DND-41 (cell line): ENCODE measurements at regions not wholly inside any gene's neighbourhood (a gene's known extent, or its start where the extent isn't known, plus 50 kb on each side); places are given as distances from the start of the nearest gene placed in this dataset.
"Not testable (repeated sequence)": the region's sequence is repeated elsewhere in the genome, so short reads cannot be mapped to it uniquely, and the experiment has no call there.

Source experiments
- ATAC-seq: fragments of 200-7000 bp; cut with Tn5 transposase; 3 replicates; pipeline ENCODE4 v1.9.1; 2021; ENCODE audit warnings: low read depth; ENCODE audit not compliant: insufficient read depth
- DNase-seq: peaks from one replicate; pipeline ENCODE4 v3.0.0-alpha.2; 2020
- H2AFZ ChIP-seq: 2 replicates; pipeline ENCODE4 v1.6.0; 2012; ENCODE audit warnings: low read depth, low read length
- H3K27ac ChIP-seq: 2 replicates; pipeline ENCODE4 v1.5.1; 2012; ENCODE audit warnings: low read length, inconsistent platforms
- H3K27me3 ChIP-seq: fragments of 200-600 bp; sonication (generic); 2 replicates; pipeline ENCODE4 v1.6.0; 2012; ENCODE audit warnings: low read length, mild to moderate bottlenecking, inconsistent platforms; ENCODE audit not compliant: insufficient read depth, poor library complexity
- H3K36me3 ChIP-seq: 2 replicates; pipeline ENCODE4 v1.5.1; 2012; ENCODE audit warnings: low read length, inconsistent platforms; ENCODE audit not compliant: insufficient read depth
- H3K4me1 ChIP-seq: 2 replicates; pipeline ENCODE4 v1.5.1; 2012; ENCODE audit warnings: mild to moderate bottlenecking, low read length; ENCODE audit not compliant: insufficient read depth
- H3K4me2 ChIP-seq: 2 replicates; pipeline ENCODE4 v1.6.0; 2012; ENCODE audit warnings: mild to moderate bottlenecking, moderate library complexity, low read length, inconsistent platforms; ENCODE audit not compliant: insufficient read depth
- H3K4me3 ChIP-seq, 2 experiments: fragments of 200-600 bp in 1 of 2; shearing (Covaris generic) in 1 of 2; 2 replicates each; pipeline ENCODE4 v1.5.1; 2012 to 2016; ENCODE audit warnings: inconsistent platforms in 2 of 2, low read length in 2 of 2, mild to moderate bottlenecking in 2 of 2, low read depth in 1 of 2, moderate library complexity in 1 of 2
- H3K79me2 ChIP-seq: 2 replicates; pipeline ENCODE4 v1.6.0; 2012; ENCODE audit warnings: low read length, inconsistent platforms; ENCODE audit not compliant: insufficient read depth
- H3K9ac ChIP-seq: 2 replicates; pipeline ENCODE4 v1.6.0; 2012; ENCODE audit warnings: low read depth, mild to moderate bottlenecking, inconsistent platforms, low read length, moderate library complexity
- H3K9me3 ChIP-seq: 2 replicates; pipeline ENCODE4 v1.5.1; 2012; ENCODE audit warnings: low read length, moderate library complexity, mild to moderate bottlenecking, inconsistent platforms; ENCODE audit not compliant: insufficient read depth, severe bottlenecking
- H4K20me1 ChIP-seq: 2 replicates; pipeline ENCODE4 v1.6.0; 2012; ENCODE audit warnings: low read length; ENCODE audit not compliant: insufficient read depth
- EZH2 ChIP-seq: IDR thresholded peaks from 3 replicates; pipeline ENCODE4 v1.6.1; 2012; ENCODE audit warnings: borderline replicate concordance, low read depth, mild to moderate bottlenecking, moderate library complexity, low read length, inconsistent platforms; ENCODE audit not compliant: severe bottlenecking
- TF ChIP-seq, protein P1 (sequence below): IDR thresholded peaks from 2 replicates; pipeline ENCODE4 v1.5.1; 2012; ENCODE audit warnings: borderline replicate concordance, low read length, moderate library complexity, mild to moderate bottlenecking; ENCODE audit not compliant: poor library complexity, severe bottlenecking; ENCODE audit errors: extremely low read depth

DNA sequence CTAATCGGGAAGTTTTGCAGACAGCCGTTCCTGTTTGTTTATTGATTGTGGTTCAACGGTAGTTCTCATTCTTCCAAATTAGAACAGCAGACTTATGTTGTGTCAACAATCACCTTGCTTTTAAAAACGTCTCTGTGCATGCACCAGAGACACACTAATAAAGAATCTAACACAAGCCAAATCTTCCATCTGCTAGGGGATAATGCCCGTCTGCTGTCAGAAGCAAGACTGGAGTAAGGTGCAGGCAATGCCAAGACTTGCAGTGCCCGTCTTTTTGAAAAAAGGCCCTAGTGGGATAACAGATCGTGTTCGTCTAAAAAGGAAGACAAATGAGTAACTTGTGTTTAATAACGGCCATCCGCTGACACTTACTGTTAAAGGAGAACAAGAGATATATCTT lies 158.4 kb downstream of the KCNJ2 start:
- no peaks in the 10 kb centered on the region for H3K9me3 ChIP-seq
- no peaks in the 10 kb centered on the region for H3K36me3 ChIP-seq
- no peak overlapping the region for H3K4me2 ChIP-seq
- H3K4me3 ChIP-seq: no peak overlapping the region
- no peaks in the 10 kb centered on the region for H4K20me1 ChIP-seq
- H2AFZ ChIP-seq: no peak overlapping the region
- TF ChIP-seq, protein P1, sequence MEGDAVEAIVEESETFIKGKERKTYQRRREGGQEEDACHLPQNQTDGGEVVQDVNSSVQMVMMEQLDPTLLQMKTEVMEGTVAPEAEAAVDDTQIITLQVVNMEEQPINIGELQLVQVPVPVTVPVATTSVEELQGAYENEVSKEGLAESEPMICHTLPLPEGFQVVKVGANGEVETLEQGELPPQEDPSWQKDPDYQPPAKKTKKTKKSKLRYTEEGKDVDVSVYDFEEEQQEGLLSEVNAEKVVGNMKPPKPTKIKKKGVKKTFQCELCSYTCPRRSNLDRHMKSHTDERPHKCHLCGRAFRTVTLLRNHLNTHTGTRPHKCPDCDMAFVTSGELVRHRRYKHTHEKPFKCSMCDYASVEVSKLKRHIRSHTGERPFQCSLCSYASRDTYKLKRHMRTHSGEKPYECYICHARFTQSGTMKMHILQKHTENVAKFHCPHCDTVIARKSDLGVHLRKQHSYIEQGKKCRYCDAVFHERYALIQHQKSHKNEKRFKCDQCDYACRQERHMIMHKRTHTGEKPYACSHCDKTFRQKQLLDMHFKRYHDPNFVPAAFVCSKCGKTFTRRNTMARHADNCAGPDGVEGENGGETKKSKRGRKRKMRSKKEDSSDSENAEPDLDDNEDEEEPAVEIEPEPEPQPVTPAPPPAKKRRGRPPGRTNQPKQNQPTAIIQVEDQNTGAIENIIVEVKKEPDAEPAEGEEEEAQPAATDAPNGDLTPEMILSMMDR: no peak
- TF ChIP-seq EZH2: no peak
- H3K27me3 ChIP-seq: no peaks in the 10 kb centered on the region
- no peak overlapping the region for H3K27ac ChIP-seq
- H3K79me2 ChIP-seq: no peaks in the 10 kb centered on the region
- DNase-seq (no peak), ATAC-seq (no peak)
- H3K4me1 ChIP-seq: no peaks in the 10 kb centered on the region
- no peak overlapping the region for H3K9ac ChIP-seq

DNA sequence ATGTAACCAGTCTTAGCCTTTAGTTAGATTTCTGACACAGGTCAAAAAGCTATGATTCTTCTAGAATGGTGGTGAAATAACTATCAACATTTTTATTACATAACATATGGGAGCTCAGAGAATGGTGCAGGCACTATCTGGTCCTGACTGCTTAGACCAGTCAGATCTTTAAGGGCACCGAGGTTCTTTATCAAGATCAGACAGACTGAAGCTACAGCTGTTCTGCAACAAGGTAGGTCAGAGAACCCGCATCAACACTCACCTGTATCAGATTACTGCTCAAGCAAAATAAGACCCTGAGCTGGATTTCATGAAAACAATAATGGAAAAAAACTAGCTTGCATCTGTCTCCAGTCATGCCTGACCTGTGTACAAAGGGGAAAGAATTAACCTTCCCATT lies 160.4 kb downstream of the KCNJ2 start:
- no peak overlapping the region for H3K4me2 ChIP-seq
- H3K27ac ChIP-seq: no peak overlapping the region
- TF ChIP-seq, protein P1: no peak
- TF ChIP-seq EZH2: no peak
- H2AFZ ChIP-seq: no peak overlapping the region
- no peaks in the 10 kb centered on the region for H4K20me1 ChIP-seq
- no peaks in the 10 kb centered on the region for H3K36me3 ChIP-seq
- no peak overlapping the region for H3K4me3 ChIP-seq
- H3K4me1 ChIP-seq: no peaks in the 10 kb centered on the region
- no peaks in the 10 kb centered on the region for H3K79me2 ChIP-seq
- ATAC-seq (no peak), DNase-seq (no peak)
- no peaks in the 10 kb centered on the region for H3K27me3 ChIP-seq
- H3K9me3 ChIP-seq: no peaks in the 10 kb centered on the region
- no peak overlapping the region for H3K9ac ChIP-seq

DNA sequence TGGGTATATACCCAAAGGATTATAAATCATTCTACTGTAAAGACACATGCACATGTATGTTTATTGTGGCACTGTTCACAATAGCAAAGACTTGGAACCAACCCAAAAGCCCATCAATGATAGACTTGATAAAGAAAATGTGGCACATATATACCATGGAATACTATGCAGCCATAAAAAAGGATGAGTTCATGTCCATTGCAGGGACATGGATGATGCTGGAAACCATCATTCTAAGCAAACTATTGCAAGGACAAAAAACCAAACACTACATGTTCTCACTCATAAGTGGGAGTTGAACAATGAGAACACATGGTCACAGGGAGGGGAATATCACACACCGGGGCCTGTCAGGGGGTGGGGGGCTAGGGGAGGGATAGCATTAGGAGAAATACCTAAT lies 161.7 kb downstream of the KCNJ2 start:
- H3K27ac ChIP-seq, ATAC-seq, H3K9me3 ChIP-seq: not testable (repeated sequence)

DNA sequence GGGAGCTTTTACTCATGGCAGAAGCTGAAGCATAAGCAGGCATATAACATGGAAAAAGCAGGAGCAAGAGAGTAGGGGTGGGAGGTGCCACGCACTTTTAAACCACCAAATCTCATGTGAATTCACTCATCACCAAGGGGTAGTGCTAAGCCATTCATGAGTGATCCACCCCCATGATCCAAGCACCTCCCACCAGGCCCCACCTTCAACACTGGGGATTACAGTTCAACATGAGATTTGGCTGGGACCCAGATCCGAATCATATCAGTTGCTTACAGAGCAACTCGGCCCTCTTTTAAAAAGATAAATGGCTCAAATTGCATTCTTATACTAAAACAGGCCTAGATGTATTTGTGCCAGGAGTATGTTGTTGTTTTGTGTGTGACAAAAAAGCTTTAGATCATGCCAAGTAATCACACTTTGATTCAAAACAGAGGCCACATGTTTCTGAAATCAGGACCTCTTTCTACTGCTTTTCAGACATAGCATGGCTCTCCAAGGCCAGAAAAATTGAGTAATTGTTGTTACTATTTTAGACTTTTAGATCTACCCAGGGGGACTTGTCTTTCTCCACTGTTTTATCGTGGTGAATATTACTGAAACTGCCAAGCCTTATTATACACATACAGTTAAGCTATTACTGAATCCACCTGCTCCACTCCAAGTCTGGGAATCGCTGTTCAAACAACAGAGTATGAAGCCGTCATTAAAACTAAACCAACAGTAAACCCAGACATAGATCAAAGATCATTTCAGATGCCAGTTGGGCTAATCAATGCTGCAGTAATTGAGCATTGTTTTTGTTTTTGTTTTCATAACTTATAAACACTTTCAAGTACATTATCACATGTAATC lies 163.3 kb downstream of the KCNJ2 start:
- Histone ChIP-seq H4K20me1 (no peaks in the 10 kb centered on the region), H3K4me2 (no peak overlapping the region), H3K4me3 (no peak overlapping the region), H3K9ac (no peak overlapping the region), H3K4me1 (no peaks in the 10 kb centered on the region), H3K79me2 (no peaks in the 10 kb centered on the region), H3K36me3 (no peaks in the 10 kb centered on the region), H3K9me3 (no peaks in the 10 kb centered on the region), H3K27ac (no peak overlapping the region), H3K27me3 (no peaks in the 10 kb centered on the region), H2AFZ (no peak overlapping the region)
- ATAC-seq: no peak
- TF ChIP-seq EZH2: no peak
- TF ChIP-seq, protein P1: no peak
- no peak for DNase-seq

More for the DNA sequence above, 161.7 kb downstream of the KCNJ2 start:
- not testable (repeated sequence) for H3K4me2 ChIP-seq, H3K79me2 ChIP-seq, H3K9ac ChIP-seq, H3K36me3 ChIP-seq, H2AFZ ChIP-seq, H4K20me1 ChIP-seq, H3K4me1 ChIP-seq, DNase-seq, H3K4me3 ChIP-seq, H3K27me3 ChIP-seq
